ENCODE measurements at regions not wholly inside any gene's neighbourhood (a gene's known extent, or its start where the extent isn't known, plus 50 kb on each side); places are given as distances from the start of the nearest gene placed in this dataset.

- TF ChIP-seq CTCF (IDR thresholded peaks at IDR 0.05; ENCODE audit: insufficient read depth, low read length, poor library complexity, severe bottlenecking), result no peak
- Histone ChIP-seq H3K4me3 (replicated peaks; ENCODE audit: low read depth, low read length) (no peak overlapping the region), H3K36me3 (ENCODE audit: control insufficient read depth, insufficient read depth, low read length) (no peaks in the 10 kb centered on the region), H3K27me3 (replicated peaks; ENCODE audit: control insufficient read depth, insufficient read depth, low read length) (0 out of 2 replicates have a peak, but pooled peaks cover 1% of the 10 kb centered on the region)
- DNase-seq (ENCODE audit: extremely low read depth, insufficient read length), result no peak
Measured at GRCh38 chr2:15808204-15808910, 132.0 kb upstream of the MYCN start.

- no peaks in the 10 kb centered on the region for H3K36me3 ChIP-seq (ENCODE audit: control insufficient read depth, insufficient read depth, low read length)
- no peak overlapping the region for H3K4me3 ChIP-seq (replicated peaks; ENCODE audit: low read depth, low read length)
- 0 out of 2 replicates have a peak, but pooled peaks cover 1% of the 10 kb centered on the region for H3K27me3 ChIP-seq (replicated peaks; ENCODE audit: control insufficient read depth, insufficient read depth, low read length)
- no peak for TF ChIP-seq CTCF (IDR thresholded peaks at IDR 0.05; ENCODE audit: insufficient read depth, low read length, poor library complexity, severe bottlenecking)
- DNase-seq (ENCODE audit: extremely low read depth, insufficient read length), result no peak
Measured at GRCh38 chr2:15808944-15809343, 131.4 kb upstream of the MYCN start.

- no peak for TF ChIP-seq CTCF (IDR thresholded peaks at IDR 0.05; ENCODE audit: insufficient read depth, low read length, poor library complexity, severe bottlenecking)
- Histone ChIP-seq H3K27me3 (replicated peaks; ENCODE audit: control insufficient read depth, insufficient read depth, low read length) (0 out of 2 replicates have a peak, but pooled peaks cover 1% of the 10 kb centered on the region), H3K36me3 (ENCODE audit: control insufficient read depth, insufficient read depth, low read length) (no peaks in the 10 kb centered on the region), H3K4me3 (replicated peaks; ENCODE audit: low read depth, low read length) (no peak overlapping the region)
- DNase-seq (ENCODE audit: extremely low read depth, insufficient read length), result no peak
Measured at GRCh38 chr2:15809404-15809803, 130.9 kb upstream of the MYCN start.

GRCh38 chr2:15810477-15811150, 129.7 kb upstream of the MYCN start:
- no peak overlapping the region for H3K4me3 ChIP-seq (replicated peaks; ENCODE audit: low read depth, low read length)
- no peak for DNase-seq (ENCODE audit: extremely low read depth, insufficient read length)
- 0 out of 2 replicates have a peak, but pooled peaks cover 1% of the 10 kb centered on the region for H3K27me3 ChIP-seq (replicated peaks; ENCODE audit: control insufficient read depth, insufficient read depth, low read length)
- TF ChIP-seq CTCF (IDR thresholded peaks at IDR 0.05; ENCODE audit: insufficient read depth, low read length, poor library complexity, severe bottlenecking), result no peak
- H3K36me3 ChIP-seq (ENCODE audit: control insufficient read depth, insufficient read depth, low read length), result no peaks in the 10 kb centered on the region

- Histone ChIP-seq H3K27me3 (replicated peaks; ENCODE audit: control insufficient read depth, insufficient read depth, low read length) (0 out of 2 replicates have a peak, but pooled peaks cover 1% of the 10 kb centered on the region), H3K36me3 (ENCODE audit: control insufficient read depth, insufficient read depth, low read length) (no peaks in the 10 kb centered on the region)
Measured at GRCh38 chr2:15811367-15811766, 129.0 kb upstream of the MYCN start.

More at GRCh38 chr2:15811367-15811766, 129.0 kb upstream of the MYCN start:
- no peak for DNase-seq (ENCODE audit: extremely low read depth, insufficient read length)
- no peak overlapping the region for H3K4me3 ChIP-seq (replicated peaks; ENCODE audit: low read depth, low read length)
- TF ChIP-seq CTCF (IDR thresholded peaks at IDR 0.05; ENCODE audit: insufficient read depth, low read length, poor library complexity, severe bottlenecking), result no peak

All from GM06990 (cell line).